HG03025 (cell line): ENCODE measurements at regions not wholly inside any gene's neighbourhood (a gene's known extent, or its start where the extent isn't known, plus 50 kb on each side); places are given as distances from the start of the nearest gene placed in this dataset.

ENCODE experiments used
- ATAC-seq: cut with Tn5 transposase; IDR thresholded peaks from one replicate; pipeline ENCODE4 v1.9.1; 2021; ENCODE audit warnings: mild to moderate bottlenecking, moderate library complexity; ENCODE audit not compliant: unreplicated experiment, low FRiP score

- no peak for ATAC-seq
Measured at GRCh38 chr6:139687055-139687454, 312.6 kb upstream of the CITED2 start.

DNA sequence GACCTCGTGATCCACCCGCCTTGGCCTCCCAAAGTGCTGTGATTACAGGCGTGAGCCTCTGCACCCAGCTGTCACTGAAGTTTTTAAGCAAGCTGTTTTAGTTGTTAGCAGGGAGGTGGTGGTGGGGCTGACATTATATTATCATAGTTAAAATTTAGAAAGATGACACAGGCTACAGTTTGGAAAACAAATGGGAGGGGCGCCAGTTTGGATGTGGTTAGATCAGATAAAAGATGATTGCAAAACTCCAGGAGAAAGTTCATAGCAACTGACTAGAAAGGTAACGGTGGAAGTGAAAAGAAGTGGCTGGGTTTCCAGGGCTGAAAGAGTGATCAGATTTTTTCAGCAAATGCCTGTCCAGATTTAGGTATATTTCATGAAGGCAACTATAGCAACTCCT lies 311.9 kb upstream of the CITED2 start:
- ATAC-seq: no peak

DNA sequence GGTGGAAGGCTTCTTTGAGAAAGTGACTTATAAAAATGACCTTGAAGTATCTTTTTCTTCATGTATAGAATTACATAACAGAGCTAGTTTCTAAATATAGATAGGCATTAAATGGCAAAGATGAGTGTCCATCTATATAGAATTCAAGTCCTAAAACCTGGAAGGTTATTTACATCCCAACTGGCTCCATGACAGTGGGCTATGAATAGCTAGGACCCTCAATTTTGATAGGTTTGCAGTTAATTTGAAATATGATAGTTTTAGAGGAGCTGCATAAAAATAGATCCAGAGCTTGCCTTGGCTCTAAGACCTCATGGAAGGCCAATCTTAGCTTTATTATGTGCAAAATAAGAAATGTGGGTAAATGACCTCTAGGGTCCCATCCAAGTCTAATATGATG lies 310.6 kb upstream of the CITED2 start:
- no peak for ATAC-seq

DNA sequence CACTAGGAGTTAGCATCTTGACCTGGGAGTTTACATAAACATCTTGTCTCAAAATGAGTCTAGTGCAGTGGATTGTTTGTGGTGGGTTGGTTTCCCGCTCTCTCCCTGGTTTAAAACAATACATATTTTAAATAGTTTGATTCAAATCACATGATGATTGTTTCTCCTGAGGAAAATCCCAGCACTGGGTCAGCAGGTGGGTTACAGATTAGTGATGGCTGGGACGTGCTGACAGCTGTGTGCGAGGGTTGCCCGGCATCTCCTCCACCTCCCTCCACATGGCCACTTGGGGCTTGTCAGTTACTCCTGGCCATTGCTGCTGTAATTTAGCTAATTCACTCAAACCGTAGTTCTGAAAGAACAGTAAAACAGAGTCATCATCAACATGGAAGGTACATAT lies 306.4 kb upstream of the CITED2 start:
- no peak for ATAC-seq

DNA sequence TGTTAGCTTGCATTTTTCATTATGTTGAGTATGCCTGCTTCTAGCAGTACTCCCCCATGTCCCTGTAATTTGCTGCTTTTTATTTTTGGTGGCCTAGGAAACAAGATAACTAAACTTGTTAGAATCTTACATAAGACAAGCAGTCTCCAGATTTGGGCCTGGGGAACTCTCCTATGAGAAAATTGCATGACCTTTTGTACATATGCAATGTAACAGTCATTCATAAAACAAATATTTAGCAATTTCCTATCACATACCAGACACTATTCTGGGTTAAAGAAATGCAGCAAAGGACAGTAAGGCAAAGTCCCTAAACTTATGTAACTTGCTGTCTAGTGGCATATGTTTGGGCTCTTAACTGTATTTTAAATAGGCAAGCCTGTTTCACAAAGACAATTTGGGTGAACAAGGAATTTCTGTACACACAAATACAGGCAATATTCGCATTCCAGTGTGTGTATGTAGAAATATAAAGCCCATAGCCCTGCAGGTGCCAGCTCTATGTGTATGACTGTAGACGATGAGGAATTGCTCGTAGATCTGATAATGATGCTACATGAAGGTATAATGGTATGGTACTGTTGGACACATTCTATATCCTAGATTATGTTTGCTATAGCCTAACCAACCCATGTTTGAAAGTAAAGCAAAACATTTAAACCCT lies 305.2 kb upstream of the CITED2 start:
- ATAC-seq: no peak

DNA sequence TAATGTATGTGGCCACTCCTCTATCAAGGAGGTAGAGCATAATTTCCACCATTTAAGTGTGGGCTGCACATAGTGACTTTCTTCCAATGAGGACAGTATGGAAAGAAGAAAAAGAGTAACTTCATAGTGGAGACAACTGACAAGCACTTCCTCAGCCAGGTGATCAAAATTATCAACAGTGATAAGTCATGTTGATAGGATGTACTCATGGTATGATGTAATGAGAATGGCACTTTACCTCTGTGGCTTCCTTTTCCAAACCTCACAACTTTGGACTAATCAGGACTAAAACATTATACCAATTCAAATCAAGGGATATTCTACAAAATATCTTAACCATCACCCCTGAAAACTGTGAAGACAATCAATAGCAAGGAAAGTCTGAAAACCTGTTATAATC lies 302.3 kb upstream of the CITED2 start:
- no peak for ATAC-seq

DNA sequence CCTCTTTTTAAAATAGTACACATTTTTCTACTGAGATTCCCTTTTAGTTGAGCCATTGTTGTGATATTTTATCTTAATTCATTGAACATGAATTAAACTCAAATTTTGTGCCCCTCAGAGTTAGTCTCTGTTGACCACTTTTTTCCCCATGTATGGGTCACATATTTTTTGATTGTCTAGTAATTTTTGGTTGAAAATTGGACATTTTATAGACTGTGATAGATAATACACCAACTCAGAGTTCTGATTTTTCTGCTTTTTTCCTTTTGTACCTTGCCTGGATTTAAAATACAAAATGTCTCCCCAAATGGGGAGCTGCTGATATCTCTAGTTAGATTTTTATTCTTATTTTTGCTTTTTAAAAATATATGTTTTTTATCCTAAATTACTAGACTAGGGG lies 291.8 kb upstream of the CITED2 start:
- no peak for ATAC-seq

DNA sequence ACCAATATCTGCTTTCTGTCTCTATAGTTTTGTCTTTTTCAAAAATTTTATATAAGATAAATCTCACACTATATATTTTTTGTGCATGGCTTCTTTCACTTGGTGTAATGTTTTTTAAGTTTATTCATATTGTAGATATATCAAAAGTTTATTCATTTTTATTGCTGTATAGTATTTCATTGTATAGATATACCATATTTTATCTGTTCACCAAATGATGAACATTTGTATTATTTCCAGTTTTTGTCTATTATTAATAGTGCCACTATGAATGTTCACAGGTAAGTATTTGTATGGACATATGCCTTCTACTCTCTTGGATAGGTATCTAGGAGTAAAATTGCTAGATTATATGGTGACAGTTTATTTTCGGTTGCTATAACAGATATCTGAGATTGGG lies 289.5 kb upstream of the CITED2 start:
- no peak for ATAC-seq

GRCh38 chr6:139659711-139660110 lies 285.3 kb upstream of the CITED2 start:
- ATAC-seq: no peak

DNA sequence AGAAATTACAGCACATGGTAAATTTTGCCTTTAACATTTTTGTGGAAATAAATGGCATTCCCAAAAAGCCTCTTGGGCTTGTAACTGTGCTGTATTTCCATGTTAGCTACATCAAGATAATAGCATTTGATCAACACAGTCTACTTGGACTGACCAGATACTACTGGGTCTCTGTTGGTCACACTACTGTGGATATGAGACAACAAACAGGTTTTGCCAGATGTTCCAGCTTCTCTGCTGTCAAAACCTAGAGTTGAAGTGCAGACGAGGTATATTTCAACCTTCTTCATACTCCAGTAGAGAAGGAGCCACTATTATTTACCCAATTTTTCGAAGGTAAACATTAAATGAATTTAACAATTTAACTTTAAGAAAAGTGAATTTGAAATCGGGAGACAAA lies 284.7 kb upstream of the CITED2 start:
- no peak for ATAC-seq

DNA sequence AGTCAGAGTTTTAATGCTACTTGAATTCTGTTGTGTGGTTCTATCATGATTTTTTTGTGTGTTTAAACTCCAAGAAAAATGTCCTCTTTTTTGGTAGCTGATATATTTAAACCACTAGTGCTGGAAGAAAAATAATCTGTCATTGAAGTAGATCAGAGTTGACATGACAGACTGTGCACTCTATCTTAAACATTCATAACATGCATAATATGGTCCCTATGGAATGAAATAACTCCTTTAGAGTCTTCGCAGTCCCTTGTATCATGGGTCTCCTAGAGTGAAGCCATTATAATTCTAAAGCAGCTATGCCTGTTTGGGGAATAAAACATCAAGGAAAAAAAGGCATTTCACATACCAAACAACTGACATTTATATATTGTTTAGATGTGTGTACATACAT lies 282.7 kb upstream of the CITED2 start:
- no peak for ATAC-seq

DNA sequence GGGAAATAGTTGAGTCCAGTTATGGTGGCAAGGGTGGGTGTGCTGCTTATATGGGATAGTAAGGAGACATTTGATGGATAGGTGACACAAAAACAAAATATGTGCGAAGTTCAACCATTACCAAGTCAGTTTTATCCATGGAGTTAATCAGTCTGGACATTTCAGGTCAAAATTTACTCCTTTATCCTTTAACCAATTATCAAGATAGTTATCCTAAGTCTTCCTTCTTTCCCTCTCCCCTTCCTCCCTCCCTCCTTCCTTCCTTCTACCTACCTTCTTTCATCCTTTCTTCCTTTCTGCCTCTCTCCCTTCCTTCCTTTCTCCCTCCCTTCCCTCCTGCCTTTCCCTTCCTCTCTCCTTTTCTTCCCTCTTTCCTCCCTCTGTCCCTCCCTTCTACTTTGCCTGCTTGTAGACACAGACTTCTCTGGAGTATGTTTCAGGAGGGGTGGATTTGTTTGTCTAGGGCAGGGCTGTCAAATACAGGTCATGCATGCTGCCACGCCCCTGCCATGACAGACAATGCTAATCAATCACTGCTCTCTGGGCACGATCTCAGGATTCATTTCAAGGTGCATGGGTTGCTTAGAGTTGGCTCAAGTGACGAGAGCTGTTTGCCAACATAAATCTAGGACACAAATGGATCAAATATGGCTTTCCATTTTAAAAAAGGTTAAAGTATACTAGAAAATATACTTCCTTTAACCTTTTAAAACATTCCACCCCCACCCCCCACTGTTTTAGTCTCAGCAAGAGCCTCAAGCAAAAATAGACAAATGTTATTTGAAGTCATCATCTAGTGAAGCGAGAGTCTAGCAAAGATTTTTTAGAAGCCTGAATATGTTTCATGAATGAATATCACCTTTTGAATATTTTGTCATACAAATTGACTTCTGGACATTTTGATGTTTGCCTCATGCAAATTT lies 281.6 kb upstream of the CITED2 start:
- no peak for ATAC-seq

GRCh38 chr6:139654888-139655782 lies 280.7 kb upstream of the CITED2 start:
- no peak for ATAC-seq

DNA sequence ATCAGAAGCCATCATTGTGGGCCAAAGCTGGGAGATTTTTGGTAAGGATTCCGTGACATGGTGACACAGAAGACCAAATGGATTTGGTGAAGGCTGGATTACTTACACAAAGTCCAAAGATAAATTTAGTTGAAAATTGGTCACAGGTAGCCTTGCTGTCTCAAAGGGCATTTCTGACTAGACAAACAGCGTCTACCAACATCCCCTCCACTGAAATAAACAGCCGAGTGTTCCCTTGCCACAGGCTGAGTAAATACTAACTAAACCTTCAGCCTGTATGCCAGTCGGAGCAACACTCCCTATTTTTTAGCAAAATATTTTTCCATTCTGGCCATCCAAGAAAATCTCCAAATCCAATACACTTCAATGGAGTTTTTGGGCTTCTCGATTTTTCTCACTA lies 279.9 kb upstream of the CITED2 start:
- ATAC-seq: no peak

- ATAC-seq: no peak
Measured at GRCh38 chr6:139653111-139653510, 278.7 kb upstream of the CITED2 start.

DNA sequence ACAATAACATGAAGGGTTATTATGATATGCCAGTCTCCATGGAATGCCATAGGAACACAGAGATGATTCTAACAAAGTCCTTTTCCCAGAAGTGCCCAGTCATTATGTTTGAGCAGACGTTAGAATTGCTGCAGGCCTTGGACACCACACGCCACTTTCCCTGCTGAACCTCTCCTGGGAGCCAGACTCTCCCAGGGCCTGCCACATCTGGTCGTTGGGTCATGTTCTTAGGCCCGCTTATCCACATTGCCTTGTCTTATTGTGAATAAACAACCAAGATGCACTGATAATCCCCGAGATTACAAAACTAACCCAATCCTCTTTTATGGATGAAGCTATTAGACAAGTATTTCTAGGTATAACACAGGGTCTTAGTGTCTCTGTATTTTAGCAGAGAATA lies 276.5 kb upstream of the CITED2 start:
- no peak for ATAC-seq

DNA sequence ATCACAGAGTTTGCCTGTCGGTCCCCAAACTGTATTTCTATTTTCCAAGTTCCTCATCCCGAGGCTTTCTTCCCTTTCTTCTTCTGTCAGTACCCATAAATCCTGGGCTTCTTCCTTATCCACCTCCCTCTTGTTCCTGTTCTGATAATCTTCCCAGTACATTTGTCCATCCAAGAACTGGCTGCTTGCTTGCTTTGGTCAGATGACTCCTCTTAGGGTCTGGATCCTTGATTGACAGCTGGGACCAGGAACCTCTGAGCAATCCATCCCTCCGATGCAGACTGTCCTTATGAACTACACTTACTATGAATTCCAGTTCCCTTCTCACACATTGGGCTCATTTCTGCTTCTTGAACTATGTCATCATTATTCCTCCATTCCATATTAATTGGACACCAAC lies 275.3 kb upstream of the CITED2 start:
- no peak for ATAC-seq

DNA sequence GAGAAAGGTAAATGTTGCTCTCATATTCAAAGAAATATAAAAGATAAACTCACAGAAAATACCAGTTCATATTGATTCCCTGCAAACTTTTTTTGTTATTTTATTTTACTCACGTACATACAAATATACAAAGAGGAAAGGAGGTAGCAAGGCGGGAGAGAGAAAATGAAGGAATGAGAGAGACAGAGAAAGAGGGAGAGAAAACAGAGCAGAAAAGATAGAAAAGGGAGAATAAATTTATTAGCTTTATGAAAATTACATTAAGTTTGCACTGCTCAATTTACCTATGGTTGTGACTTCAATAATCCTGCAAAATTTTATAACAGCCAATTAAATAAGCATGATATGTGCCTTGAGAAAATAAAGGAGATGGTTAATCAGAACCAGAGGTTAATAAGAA lies 274.7 kb upstream of the CITED2 start:
- ATAC-seq: no peak

DNA sequence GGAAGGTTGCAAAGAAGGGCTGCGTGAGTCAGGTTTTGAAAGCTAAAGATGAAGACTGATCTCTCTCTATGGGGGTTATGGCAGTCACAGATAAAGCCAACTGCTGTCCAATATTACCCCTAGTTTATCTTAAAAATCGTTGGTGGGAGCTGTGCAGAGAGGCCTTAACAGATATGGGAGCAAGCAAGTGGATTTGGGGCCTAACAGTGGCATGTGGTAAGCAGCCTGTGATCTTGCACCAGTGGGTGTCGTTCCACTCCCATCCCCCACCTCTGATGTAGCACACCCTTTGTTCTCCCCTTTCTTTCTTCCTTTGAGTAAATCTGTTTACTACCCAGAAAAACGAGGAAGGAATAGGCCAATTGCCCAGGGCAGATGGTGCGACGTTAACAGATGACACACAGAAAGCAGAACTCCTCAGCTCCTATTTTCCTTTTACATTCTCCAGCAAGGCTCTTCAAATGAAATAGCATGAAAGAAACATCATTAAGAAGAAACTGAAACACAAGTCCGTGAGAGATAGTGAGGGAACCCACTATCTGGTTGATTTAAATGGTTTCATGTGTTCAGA lies 274.1 kb upstream of the CITED2 start:
- ATAC-seq: no peak

DNA sequence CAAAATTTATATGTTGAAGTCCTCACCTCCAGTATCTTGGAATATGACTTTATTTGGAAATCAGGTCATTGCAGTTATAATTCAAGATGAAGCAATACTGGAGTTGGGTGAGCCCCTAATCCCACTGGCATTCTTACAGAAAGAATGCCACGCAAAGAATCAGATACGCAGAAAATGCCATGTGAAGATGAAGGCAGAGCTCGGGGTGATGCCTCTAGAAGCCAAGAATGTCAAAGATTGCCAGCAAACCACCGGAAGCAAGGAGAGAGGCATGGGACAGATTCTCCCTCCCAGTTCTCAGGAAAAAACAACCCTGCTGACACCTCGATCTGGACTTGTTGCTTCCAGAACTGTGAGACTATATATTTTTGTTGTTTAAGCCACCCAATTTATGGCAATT lies 273.4 kb upstream of the CITED2 start:
- ATAC-seq: no peak

DNA sequence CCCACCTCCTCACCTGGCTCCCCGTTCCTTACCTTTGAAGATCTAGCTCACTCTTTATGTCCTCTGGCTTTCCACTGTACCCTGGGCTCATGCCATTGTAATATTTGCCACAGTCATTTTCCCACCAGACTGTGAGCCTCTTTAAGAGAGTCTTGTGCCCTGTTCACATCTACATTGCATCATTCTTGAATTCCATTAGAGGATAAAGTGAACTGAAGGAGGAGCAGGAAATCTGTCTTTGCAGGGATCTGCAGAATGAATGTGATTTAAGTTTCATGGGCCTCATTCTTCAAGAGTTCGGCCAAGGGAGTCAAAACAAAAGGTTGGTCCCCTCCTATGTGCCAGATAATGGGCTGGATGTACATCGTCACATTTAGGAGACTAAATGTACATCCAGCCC lies 272.6 kb upstream of the CITED2 start:
- ATAC-seq: no peak
